ENCODE measurements at regions not wholly inside any gene's neighbourhood (a gene's known extent, or its start where the extent isn't known, plus 50 kb on each side); places are given as distances from the start of the nearest gene placed in this dataset.

GRCh38 chr2:155223781-155224406 is 525.4 kb downstream of the KCNJ3 start:
- Histone ChIP-seq H3K9me3 (no peaks in the 10 kb centered on the region), H3K36me3 (no peaks in the 10 kb centered on the region), H3K27me3 (no peaks in the 10 kb centered on the region), H3K4me3 (no peak overlapping the region), H3K27ac (no peak overlapping the region), H3K4me1 (ENCODE audit: insufficient read depth) (no peaks in the 10 kb centered on the region)
- no peak for DNase-seq
- intact Hi-C loops (cut with DNase I) = no loop called here
- TF ChIP-seq EP300 (IDR thresholded peaks at IDR 0.05) (no peak), POLR2A (IDR thresholded peaks at IDR 0.05) (no peak), CTCF (IDR thresholded peaks at IDR 0.05) (no peak)
- 19 to 28% (median 21%) methylated on average over 5 of the region's 5 CpGs for WGBS, 3 donors

- no peaks in the 10 kb centered on the region for H3K36me3 ChIP-seq
- intact Hi-C loops (cut with DNase I) = no loop called here
- H3K27me3 ChIP-seq = no peaks in the 10 kb centered on the region
- TF ChIP-seq EP300 (IDR thresholded peaks at IDR 0.05) (no peak), CTCF (IDR thresholded peaks at IDR 0.05) (no peak), POLR2A (IDR thresholded peaks at IDR 0.05) (no peak)
- H3K4me1 ChIP-seq (ENCODE audit: insufficient read depth) = no peaks in the 10 kb centered on the region
- DNase-seq = no peak
- no peak overlapping the region for H3K4me3 ChIP-seq
- no peaks in the 10 kb centered on the region for H3K9me3 ChIP-seq
- H3K27ac ChIP-seq = no peak overlapping the region
Measured at GRCh38 chr2:155218945-155219344, 520.5 kb downstream of the KCNJ3 start.

- Histone ChIP-seq H3K4me1 (ENCODE audit: insufficient read depth) (no peaks in the 10 kb centered on the region), H3K27ac (no peak overlapping the region), H3K9me3 (no peaks in the 10 kb centered on the region), H3K27me3 (no peaks in the 10 kb centered on the region), H3K4me3 (no peak overlapping the region), H3K36me3 (no peaks in the 10 kb centered on the region)
- no peak for DNase-seq
- intact Hi-C loops (cut with DNase I) = no loop called here
- TF ChIP-seq CTCF (IDR thresholded peaks at IDR 0.05) (no peak), EP300 (IDR thresholded peaks at IDR 0.05) (no peak), POLR2A (IDR thresholded peaks at IDR 0.05) (no peak)
- 38 to 68% (median 38%) methylated on average over 2 of the region's 2 CpGs for WGBS, 3 donors
Measured at GRCh38 chr2:155218292-155218924, 519.9 kb downstream of the KCNJ3 start.

GRCh38 chr2:155215037-155215707 is 516.7 kb downstream of the KCNJ3 start:
- no peak overlapping the region for H3K4me3 ChIP-seq
- TF ChIP-seq POLR2A (IDR thresholded peaks at IDR 0.05) = no peak
- TF ChIP-seq CTCF (IDR thresholded peaks at IDR 0.05) = no peak
- TF ChIP-seq EP300 (IDR thresholded peaks at IDR 0.05) = no peak
- 62 to 69% (median 67%) methylated on average over 2 of the region's 2 CpGs for WGBS, 3 donors
- no peaks in the 10 kb centered on the region for H3K4me1 ChIP-seq (ENCODE audit: insufficient read depth)
- no peaks in the 10 kb centered on the region for H3K27me3 ChIP-seq
- DNase-seq = no peak
- intact Hi-C loops (cut with DNase I) = no loop called here
- H3K27ac ChIP-seq = no peak overlapping the region
- no peaks in the 10 kb centered on the region for H3K9me3 ChIP-seq
- no peaks in the 10 kb centered on the region for H3K36me3 ChIP-seq

Measured in ovary (tissue), 7 donors.